Superior temporal gyrus (tissue), 1 donor: ENCODE measurements at regions not wholly inside any gene's neighbourhood (a gene's known extent, or its start where the extent isn't known, plus 50 kb on each side); places are given as distances from the start of the nearest gene placed in this dataset.
A peak's percentile ranks its signal among the peaks of the same experiment; 100 is the strongest.

Experiments used
- DNase-seq: peaks from one replicate; pipeline ENCODE4 v3.0.0-alpha.2; 2016; ENCODE audit errors: extremely low spot score

DNA sequence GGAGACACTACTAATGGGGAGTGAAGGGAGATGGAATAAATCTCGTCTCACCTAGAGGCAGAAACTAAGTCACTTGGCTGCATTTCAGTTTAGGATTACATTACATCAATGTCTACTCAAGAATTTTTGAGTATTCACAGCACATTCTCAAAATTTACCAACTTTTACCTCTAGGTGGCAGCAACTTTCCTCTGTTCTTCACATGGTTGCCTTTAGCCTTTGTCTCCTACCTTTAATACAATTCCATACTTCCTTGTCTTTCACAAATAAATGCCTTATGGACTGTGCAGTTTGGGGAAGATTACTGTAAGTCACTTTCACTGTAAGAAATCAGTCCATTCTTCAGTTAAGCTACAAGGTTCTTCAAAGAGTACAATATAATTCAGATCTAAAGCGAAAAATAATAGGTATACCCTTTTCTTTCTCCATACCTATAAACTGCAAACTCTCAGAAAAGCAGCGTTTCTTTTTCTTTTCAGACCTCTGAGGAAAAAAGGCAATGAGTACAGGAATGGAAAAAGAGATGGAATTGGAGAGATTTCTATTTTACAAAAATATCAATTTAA is 379.4 kb downstream of the KLF12 start:
- DNase-seq: peak; percentile 92

DNA sequence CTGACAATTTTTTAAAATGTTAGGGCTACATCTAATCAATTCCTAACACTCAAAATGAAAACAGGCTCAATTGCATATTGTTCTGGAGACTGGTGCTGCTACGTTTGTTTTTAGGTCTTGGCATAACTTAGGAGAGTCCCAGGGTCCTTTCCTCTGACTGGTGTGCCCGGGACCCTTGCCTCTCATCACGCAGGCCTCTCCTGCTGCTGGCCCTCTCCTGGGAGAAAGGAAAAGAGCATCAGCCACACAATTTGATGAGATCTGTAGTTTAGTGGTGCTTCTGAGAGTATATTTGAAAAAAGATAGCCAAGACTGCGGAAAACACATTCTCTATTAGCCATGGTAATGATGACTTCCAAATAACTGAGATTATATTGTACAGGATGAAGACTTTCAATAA is 380.0 kb downstream of the KLF12 start:
- DNase-seq: no peak

DNA sequence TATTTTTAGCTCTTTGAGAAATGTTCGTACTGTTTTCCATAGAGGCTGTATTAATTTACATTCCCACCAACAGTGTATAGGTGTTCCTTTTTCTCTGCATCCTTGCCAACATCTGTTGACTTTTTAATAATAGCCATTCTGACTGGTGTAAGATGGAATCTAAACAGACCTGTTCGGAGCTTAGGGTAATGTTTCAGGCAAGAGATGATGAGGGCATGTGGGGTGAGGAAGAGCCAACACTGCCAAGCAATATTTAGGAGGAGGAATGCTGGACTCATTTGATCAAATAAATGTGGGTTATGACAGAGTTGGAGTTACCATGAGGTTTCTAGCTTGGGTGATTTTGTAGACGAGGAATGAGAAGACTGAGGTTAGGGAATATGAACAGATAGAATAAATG is 382.9 kb downstream of the KLF12 start:
- DNase-seq: no peak

DNA sequence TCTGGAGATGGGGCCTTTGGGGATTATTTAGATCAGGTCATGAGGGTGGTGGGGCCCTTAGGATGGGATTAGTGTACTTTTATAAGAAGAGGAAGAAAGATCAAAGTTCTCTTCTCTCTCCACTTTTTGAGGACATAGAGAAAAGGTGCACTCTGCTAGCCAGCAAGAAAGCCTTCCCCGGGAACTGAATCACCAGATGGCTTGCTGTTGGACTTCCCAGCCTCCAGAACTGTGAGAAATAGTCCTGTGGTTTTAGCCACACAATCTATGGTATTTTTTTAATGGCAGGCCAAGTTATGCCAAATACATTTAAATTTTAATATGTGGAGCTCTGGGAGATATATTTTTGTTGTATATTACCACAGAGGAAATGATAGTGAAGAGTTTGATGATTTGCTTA is 385.8 kb downstream of the KLF12 start:
- no peak for DNase-seq

DNA sequence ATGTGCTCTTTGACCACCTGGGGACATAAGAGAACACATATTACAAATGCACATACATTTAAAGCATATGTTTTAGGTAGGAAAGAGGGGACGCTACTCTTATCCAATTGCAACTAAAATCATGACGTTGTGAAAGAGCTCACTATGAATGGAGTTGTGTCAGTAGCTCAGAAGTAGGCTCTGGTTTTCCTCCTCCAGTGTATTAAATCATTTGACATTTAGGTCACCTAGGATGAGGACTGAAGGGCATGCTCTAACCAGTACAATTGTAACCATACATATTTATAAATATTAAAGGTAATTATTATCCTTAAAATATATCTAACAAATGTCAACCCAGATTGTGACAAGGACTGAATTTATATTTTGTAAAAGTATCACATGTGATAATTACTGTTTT is 389.0 kb downstream of the KLF12 start:
- no peak for DNase-seq

DNA sequence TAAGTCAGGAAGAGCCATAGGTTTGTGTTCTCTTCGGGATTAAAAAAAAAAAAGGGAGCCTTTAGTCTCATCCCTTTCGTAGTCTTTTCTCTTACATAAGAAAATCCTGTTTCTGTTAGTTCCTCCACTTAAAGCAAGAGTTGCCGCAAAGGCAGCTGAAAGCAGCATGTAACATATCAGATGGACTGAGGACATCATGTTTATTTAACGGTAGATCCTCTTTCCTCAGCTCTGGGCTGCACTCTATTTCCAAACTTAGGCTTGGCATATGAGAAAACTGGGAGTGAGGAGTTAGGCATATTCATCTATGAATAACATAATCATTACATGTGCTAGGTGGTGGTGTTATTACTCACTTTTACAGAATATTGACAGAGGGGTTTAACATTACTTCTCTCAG is 391.2 kb downstream of the KLF12 start:
- no peak for DNase-seq

DNA sequence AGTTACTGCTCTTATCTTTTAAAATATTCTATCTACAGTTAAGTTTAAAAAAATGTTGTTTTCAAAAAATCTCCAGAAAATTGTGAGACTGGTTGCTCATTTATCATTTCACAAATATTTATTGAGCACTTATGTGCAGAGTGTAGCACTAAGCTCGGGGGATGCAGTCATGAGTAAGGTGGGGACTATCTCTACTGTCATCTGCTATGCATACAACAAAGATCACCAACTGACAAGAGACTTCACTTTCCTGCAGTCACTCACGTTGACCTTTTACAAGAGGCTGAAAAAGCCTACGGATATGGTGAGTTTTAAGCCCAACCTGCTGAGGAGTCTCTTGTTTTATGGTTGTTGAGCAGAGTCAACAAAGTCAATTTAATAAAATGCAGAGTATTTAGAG is 392.5 kb downstream of the KLF12 start:
- DNase-seq: no peak

DNA sequence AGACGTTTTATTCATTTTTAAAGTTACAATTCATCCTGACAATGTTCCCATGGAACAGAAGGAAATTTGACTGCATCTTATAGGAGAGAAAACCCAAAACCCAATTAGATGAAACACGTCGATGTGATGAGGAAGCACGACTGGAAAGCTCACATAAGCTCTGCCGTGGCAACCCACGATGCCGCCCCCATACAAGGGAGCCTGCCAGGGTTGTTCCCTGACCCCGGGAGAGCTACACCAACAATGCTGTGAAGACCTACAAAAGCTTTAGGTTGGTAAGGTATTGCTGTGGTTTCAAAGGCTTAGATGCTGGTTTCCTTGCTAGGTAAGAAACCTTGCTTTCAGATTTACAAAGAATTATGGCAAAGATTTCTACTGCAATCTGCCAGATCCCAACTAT is 393.1 kb downstream of the KLF12 start:
- no peak for DNase-seq

DNA sequence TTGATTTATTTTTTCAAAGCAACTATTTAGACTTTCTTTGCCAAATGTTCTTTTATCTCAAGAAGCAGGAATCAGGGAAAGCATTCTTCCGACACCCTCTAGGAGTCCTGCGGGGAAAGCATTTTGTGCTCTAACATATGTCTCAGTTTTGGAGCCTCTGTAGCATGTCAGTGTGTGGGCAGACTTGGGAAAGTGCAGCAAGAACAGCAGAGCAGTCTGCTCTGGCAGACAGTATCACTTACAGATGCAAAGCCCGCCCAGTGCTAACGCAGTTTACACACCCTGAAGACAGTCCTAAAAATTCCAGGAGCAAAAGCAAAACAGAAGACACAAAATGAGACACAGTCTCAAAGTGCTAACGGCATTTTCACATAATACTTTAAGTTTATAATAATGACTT is 393.5 kb downstream of the KLF12 start:
- DNase-seq: peak; percentile 69

DNA sequence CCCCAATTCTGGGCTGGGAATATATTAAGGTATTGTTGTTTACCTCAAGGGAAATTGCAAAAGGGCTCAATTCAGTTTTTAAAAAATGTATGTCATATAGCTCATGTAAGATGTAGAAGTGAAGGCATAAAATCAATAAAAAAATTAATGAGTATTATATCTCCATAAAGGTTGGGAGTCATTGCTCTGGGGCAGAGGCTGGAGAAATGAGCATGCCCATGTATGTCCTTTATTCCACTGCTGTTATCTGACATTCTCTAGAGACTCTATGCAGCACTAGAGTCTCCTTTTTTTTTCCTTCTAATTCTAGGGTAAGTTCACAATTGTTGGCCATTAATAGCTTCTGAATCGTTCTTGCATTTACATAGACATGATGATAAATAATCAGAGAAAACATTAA is 394.8 kb downstream of the KLF12 start:
- DNase-seq: no peak

DNA sequence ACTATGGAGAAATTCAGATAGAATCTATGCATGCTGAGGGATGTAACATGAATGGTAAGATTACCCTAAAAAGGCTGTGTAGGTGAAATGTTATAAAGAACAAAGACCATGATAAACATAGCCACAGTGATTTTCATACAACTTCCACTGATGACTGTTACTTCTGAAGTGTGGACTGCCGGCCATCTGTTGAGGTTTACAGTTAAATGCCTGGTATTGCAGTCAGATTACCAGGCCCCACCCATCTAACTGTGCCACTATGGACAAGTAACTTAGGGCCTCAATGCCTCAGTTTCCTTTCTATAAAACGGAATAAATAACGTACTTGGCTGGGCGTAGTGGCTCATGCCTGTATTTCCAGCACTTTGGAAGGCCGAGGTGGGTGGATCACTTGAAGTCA is 395.6 kb downstream of the KLF12 start:
- no peak for DNase-seq

DNA sequence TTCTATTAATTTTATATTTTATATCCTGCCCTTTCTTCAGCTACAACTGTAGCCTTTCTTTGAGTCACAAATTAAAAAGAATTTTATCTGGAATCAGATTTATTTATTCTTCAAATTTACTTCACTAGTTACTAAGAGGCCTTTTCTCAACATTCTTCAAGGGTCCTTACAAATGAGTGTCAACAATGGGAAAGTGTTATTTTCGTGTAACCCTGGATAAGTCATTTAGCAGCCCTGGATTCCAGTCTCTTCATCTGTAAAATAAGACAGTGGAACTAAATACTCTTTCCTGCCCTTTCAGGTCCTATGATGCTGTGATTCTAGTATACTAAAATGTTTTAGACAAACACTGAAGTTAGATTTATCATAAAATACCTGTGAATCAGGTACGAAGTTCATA is 397.0 kb downstream of the KLF12 start:
- no peak for DNase-seq

DNA sequence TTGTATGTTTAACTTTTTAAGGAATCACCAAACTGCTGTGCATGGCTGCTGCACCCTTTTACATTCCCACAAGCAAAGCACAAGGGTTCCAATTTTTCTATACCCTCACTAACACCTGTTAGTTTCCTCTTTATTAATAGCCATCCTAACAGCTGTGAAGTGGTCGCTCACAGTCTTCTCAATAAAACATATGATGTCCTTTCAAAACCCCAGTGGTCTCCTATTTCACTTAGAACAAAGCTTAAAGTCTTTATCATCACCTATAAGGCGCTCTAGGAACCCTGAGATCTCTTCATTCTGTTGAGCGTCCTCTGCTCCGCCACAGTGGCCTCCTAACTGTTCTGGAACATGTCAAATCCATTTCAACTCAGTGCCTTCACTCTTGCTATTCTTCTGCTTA is 400.5 kb downstream of the KLF12 start:
- DNase-seq: no peak

DNA sequence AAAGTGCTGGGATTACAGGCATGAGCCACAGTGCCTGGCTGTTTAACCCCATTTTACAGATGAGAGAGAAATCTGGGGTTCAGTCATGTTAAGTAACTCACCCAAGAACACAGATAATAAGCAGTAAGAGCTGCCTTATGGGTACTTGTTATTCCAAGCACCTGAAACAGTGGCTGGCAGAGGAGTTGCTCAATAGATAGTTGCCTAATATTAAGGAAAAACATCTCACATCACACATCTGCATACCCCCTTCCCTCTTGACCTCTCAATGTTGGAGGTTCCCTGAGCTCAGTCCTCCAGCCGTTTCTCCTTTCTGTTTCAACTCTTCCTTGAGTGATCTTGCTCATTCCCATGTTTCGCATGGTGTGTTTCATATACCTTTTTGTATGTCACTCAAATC is 401.9 kb downstream of the KLF12 start:
- DNase-seq: no peak

DNA sequence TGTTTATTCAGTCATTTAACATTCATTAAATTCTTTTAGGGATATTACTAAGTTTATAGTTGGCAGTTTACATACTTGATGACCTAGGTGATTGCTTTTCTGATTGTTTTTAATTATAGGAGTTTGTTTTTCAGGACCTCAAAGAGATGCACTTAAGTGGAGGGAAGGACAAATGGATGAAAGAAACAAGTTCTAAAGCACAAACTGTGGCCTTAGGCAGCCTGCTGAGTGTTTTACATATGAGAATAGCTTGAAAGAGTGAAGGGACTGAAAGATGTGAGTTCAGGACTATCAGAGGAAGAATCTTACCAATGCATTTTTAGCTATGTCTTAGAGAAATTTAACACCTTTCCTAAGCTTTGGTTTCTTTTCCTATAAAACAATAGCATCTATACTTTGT is 402.6 kb downstream of the KLF12 start:
- no peak for DNase-seq

DNA sequence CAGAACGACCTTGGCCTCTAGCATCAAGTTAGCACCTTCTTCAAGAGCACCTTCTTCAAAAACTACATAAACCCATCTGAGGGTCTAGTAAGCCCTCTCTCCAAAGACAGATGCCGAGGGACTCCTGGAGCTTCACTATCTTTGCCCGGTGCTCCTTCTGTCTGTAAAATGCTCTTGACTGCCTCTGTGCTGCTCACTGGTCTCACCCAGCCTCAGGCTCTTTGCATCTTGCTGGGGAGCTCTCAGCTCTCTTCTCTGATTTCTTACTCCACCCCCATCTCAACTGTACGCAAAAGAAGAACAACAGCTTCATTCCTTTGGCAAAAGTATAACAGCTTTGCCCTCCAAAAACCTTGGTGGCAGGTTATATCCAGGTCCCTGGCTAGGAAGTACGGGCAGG is 404.2 kb downstream of the KLF12 start:
- no peak for DNase-seq

DNA sequence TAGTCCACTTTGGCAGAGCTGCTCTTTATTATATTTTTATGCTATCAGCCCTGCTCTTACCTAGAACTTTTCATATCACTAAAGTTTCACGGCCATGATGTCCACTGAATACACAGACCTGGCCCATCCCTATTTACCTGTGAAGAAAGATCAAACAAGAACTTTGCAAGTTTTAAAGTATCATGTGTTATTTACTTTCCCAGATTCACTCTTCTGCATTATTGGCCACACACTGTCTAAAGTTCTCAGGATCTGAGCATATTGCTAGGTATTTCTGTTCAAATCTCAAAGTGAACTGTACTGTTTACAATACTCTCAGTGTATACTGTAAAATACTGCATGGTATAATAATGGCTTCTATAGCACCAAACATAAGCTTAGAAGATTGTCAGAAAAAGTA is 405.2 kb downstream of the KLF12 start:
- DNase-seq: no peak

DNA sequence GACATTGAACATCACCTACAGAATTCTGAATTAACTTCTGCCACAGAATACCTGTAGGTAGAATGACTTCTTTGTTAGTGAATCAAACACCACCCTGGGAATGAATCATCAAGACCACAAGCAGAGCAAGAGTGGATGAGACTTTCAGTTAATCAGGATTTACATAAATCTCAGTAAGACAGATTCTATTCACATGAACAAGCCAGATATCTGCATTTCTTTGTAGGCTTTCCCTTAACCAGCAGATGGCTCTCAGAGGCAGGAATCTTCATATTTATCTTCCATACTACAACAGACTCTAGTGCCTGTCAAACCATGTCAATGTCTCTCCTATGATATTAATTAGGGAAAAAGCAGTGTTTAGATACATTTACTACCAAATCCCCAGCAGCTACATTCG is 412.1 kb downstream of the KLF12 start:
- peak; percentile 46 for DNase-seq

DNA sequence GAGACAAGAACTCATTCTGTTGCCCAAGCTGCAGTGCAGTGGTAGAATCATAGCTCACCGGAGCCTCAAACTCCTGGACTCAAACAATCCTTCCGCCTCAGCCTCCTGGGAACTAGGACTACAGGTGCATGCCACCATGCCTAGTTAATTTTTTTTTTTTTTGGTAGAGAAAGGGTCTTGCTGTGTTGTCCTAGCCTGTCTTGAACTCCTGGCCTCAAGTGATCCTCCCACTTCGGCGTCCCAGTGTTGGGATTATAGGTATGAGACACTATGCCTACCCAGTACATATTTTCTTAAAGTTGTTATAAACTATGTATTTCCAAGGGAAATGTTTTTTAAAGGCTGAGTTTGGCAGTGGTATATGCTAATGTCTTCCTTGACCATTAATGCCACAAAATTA is 412.6 kb downstream of the KLF12 start:
- no peak for DNase-seq

DNA sequence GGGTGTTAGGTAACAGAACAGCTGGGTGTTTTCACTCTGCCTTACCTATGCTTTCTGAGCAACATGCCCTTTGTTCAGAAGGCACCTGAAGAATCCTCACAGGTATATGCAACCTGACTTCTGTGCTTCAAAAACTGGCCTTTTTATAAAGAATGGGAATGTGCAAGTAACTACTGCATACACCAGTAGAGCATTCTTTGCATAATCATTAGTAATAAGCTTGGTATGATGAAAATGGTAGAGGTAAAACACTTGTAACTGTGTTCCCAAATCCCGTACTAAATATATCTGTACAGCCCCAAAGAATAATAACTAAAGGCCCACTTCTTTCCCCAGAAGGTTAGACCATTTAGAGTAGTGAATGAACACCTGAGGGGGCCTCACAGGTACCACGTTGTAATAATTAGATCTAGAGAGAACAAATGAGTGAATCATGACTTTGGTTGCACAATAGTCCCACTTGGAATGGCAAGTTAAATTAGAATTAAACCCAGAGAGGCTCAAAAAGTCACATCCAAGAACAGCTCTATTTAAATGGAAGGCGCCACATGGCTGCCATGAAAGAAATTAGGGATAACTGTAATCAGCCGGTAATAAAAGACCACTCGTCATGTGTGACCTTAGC is 413.9 kb downstream of the KLF12 start:
- DNase-seq: no peak

DNA sequence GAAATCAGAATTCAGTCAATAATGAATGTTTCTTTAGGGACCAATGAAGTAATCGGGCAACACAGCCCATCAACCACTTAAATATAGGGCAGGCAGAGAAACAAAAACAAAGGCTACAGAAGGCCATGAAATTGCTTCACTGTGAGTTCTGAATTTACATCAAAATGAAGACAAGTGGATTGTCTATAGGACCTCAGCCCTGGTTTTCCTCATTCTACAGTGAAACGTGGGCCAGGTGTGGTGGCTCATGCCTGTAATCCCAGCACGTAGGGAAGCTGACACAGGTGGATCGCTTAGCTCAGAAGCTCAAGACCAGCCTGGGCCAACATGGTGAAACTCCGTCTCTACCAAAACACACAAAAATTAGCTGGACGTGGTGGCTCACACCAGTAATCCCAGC is 416.0 kb downstream of the KLF12 start:
- no peak for DNase-seq

DNA sequence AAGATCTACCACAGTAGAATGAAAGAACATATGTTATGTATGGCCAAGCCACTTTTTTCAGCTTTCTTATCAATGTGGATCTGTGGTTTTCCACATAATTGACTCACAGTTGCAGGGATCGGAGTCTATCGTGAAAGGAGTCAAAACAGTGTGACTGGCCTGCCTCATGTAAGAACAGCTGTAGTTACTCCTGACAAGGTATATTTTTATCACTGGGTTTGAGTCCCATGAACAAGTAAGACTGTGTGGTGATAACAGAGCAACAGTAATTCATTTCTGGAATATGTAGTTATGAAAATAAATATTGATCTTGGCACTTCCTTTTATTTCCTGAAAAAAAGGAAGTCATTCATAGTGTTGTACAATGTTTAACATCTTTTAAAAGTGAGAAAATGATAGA is 416.6 kb downstream of the KLF12 start:
- DNase-seq: no peak

DNA sequence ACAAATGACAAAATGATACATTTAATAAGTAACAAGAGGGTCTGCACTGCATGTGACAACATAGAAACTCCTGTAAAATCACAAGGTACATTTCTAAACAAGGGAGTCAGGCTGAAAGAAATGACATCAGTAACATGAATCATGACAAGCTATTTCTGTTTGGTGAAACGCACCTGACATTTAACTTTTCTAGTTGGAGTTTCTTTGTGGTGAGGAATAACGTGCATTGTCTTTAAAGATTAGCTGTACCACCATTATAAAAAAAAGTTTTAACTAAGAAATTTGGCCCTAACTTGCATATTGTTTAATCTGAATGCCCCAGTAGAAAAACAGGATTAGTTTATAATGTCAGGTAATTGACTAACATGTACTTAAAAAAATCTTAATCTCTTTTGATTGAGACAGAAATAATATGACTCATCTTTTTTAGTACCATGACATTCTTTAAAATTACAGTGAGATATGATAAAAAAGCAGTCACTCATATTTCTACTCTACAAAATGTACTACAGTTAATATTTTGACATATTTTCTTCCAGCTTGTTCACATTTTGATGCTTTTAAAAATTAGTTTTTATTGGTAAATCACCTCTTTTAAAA is 418.2 kb downstream of the KLF12 start:
- no peak for DNase-seq
